Peyer's patch (tissue), 4 donors: ENCODE measurements at regions not wholly inside any gene's neighbourhood (a gene's known extent, or its start where the extent isn't known, plus 50 kb on each side); places are given as distances from the start of the nearest gene placed in this dataset.
"Not testable (repeated sequence)": the region's sequence is repeated elsewhere in the genome, so short reads cannot be mapped to it uniquely, and the experiment has no call there.

Experiments used
- POLR2A ChIP-seq, 2 donors: fragments of 450-650 bp; IDR thresholded peaks; one replicate each; pipeline ENCODE4 v1.5.1; 2017; ENCODE audit warnings: antibody characterized with exemption in 2 of 2, mild to moderate bottlenecking in 2 of 2, moderate library complexity in 2 of 2
- TF ChIP-seq, protein P1 (sequence below), 6 experiments: fragments of 450-650 bp in 4 of 6; fragments of 200-600 bp in 2 of 6; sonication (generic) in 1 of 6; IDR thresholded peaks; one replicate each; pipeline ENCODE4 v1.5.1; 2017 to 2019; ENCODE audit warnings: antibody characterized with exemption in 6 of 6, mild to moderate bottlenecking in 3 of 6, moderate library complexity in 1 of 6

DNA sequence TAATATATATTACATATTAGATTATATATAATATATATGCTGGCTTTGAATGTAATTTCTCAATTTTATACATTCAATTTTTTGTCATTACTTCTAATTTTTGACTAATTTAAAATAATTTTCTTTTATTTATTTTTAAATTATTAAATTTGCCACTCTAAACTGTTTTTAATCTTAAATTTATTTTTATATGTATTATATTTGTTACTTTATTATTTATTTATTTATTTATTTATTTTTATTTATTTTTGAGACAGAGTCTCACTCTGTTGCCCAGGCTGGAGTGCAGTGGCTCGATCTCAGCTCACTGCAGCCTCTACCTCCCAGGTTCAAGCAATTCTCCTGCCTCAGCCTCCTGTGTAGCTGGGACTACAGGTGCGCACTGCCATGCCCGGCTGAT is 473.0 kb downstream of the PLOD2 start:
- not testable (repeated sequence) for TF ChIP-seq POLR2A (IDR thresholded peaks at IDR 0.05)
- TF ChIP-seq, protein P1, sequence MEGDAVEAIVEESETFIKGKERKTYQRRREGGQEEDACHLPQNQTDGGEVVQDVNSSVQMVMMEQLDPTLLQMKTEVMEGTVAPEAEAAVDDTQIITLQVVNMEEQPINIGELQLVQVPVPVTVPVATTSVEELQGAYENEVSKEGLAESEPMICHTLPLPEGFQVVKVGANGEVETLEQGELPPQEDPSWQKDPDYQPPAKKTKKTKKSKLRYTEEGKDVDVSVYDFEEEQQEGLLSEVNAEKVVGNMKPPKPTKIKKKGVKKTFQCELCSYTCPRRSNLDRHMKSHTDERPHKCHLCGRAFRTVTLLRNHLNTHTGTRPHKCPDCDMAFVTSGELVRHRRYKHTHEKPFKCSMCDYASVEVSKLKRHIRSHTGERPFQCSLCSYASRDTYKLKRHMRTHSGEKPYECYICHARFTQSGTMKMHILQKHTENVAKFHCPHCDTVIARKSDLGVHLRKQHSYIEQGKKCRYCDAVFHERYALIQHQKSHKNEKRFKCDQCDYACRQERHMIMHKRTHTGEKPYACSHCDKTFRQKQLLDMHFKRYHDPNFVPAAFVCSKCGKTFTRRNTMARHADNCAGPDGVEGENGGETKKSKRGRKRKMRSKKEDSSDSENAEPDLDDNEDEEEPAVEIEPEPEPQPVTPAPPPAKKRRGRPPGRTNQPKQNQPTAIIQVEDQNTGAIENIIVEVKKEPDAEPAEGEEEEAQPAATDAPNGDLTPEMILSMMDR (IDR thresholded peaks at IDR 0.05): not testable (repeated sequence)
